HEK293T (cell line): ENCODE measurements at regions not wholly inside any gene's neighbourhood (a gene's known extent, or its start where the extent isn't known, plus 50 kb on each side); places are given as distances from the start of the nearest gene placed in this dataset.

Source experiments
- CTCF ChIA-PET: fragments of 350-600 bp; formaldehyde crosslinking; extraction: SDS; loops from one replicate; lab custom pipeline; 2021; ENCODE audit warnings: antibody characterized with exemption, inconsistent platforms; lab: Yijun Ruan, JAX
- POLR2A ChIA-PET: fragments of 350-600 bp; formaldehyde crosslinking; extraction: SDS; loops from one replicate; lab custom pipeline; 2020; ENCODE audit warnings: antibody characterized with exemption, inconsistent platforms; lab: Yijun Ruan, JAX
- DNase-seq: peaks from one replicate; pipeline ENCODE4 v3.0.0; 2012; ENCODE audit warnings: mixed read lengths; ENCODE audit errors: extremely low spot score
- ARNT ChIP-seq: fragments of 450-650 bp; IDR thresholded peaks from 2 replicates; pipeline ENCODE4 v1.6.1; 2017; ENCODE audit warnings: mild to moderate bottlenecking
- BHLHE40 ChIP-seq: fragments of 450-650 bp; IDR thresholded peaks from 2 replicates; pipeline ENCODE4 v1.6.1; 2016; ENCODE audit warnings: mild to moderate bottlenecking, moderate library complexity, borderline replicate concordance
- CTBP1 ChIP-seq: fragments of 450-650 bp; IDR thresholded peaks from 2 replicates; pipeline ENCODE4 v1.6.1; 2016; ENCODE audit warnings: borderline replicate concordance
- ELF4 ChIP-seq: fragments of 450-650 bp; IDR thresholded peaks from 2 replicates; pipeline ENCODE4 v1.6.1; 2017; ENCODE audit warnings: antibody characterized with exemption
- FOXA1 ChIP-seq: fragments of 450-650 bp; IDR thresholded peaks from 2 replicates; pipeline ENCODE4 v1.6.1; 2016; ENCODE audit warnings: mild to moderate bottlenecking
- FOXK2 ChIP-seq: fragments of 450-650 bp; IDR thresholded peaks from 2 replicates; pipeline ENCODE4 v1.6.1; 2016; ENCODE audit warnings: mild to moderate bottlenecking
- FOXM1 ChIP-seq: fragments of 450-650 bp; IDR thresholded peaks from 2 replicates; pipeline ENCODE4 v1.6.1; 2017; ENCODE audit warnings: mild to moderate bottlenecking, borderline replicate concordance
- HDGF ChIP-seq: fragments of 450-650 bp; IDR thresholded peaks from 2 replicates; pipeline ENCODE4 v1.6.1; 2017; ENCODE audit warnings: antibody characterized with exemption, borderline replicate concordance
- L3MBTL2 ChIP-seq: fragments of 450-650 bp; conservative IDR thresholded peaks from 2 replicates; pipeline ENCODE4 v1.6.1; 2016; ENCODE audit warnings: mild to moderate bottlenecking
- LEF1 ChIP-seq: fragments of 450-650 bp; IDR thresholded peaks from 2 replicates; pipeline ENCODE4 v1.6.1; 2017; ENCODE audit warnings: mild to moderate bottlenecking, borderline replicate concordance
- NFRKB ChIP-seq: fragments of 450-650 bp; IDR thresholded peaks from 2 replicates; pipeline ENCODE4 v1.6.1; 2016; ENCODE audit warnings: mild to moderate bottlenecking, moderate library complexity
- SP1 ChIP-seq: fragments of 450-650 bp; IDR thresholded peaks from 2 replicates; pipeline ENCODE4 v1.6.1; 2017
- SUZ12 ChIP-seq: fragments of 450-650 bp; IDR thresholded peaks from 2 replicates; pipeline ENCODE4 v1.6.1; 2016; ENCODE audit warnings: mild to moderate bottlenecking
- TARDBP ChIP-seq: fragments of 450-650 bp; IDR thresholded peaks from 2 replicates; pipeline ENCODE4 v1.6.1; 2016
- ZNF384 ChIP-seq: fragments of 450-650 bp; IDR thresholded peaks from 2 replicates; pipeline ENCODE4 v1.6.1; 2016
- TF ChIP-seq, protein P1 (sequence below): fragments of 450-650 bp; IDR thresholded peaks from 2 replicates; pipeline ENCODE4 v1.6.1; 2016

DNA sequence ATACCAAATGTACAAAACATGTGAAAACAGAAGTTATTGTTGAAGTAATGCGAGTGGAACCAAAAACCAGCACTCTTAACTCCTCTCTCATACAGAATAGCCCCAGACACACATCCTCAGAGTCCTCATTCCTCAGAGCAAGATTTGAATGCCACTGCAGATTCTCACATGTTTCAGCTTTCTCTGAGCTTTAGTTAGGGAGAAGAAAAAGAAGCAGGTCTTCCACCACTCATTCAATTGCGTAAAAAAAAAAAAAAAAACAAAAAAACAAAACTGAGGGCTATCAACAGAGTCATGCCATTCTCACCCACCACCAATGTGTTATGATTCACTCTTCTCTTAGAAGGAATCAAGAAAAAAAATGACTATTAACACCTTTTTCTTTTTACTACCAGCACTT is 287.7 kb downstream of the IPMK start:
- TF ChIP-seq ARNT (no peak), SUZ12 (no peak), FOXA1 (no peak), FOXM1 (no peak), BHLHE40 (no peak), LEF1 (no peak), SP1 (no peak), ELF4 (no peak), FOXK2 (no peak), ZNF384 (no peak), HDGF (no peak), NFRKB (no peak), CTBP1 (no peak)
- TF ChIP-seq, protein P1, sequence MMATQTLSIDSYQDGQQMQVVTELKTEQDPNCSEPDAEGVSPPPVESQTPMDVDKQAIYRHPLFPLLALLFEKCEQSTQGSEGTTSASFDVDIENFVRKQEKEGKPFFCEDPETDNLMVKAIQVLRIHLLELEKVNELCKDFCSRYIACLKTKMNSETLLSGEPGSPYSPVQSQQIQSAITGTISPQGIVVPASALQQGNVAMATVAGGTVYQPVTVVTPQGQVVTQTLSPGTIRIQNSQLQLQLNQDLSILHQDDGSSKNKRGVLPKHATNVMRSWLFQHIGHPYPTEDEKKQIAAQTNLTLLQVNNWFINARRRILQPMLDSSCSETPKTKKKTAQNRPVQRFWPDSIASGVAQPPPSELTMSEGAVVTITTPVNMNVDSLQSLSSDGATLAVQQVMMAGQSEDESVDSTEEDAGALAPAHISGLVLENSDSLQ = no peak
- CTCF ChIA-PET = interaction anchor here (0.6 kb wide), 1 partner anchor 94 kb away, joined by 3 read pairs; no protein-coding TSS in a partner anchor
- POLR2A ChIA-PET = no interaction called here
- no peak for DNase-seq

GRCh38 chr10:57979491-57979890 is 288.2 kb downstream of the IPMK start:
- ChIA-PET CTCF (interaction anchor here (0.6 kb wide), 1 partner anchor 95 kb away, joined by 3 read pairs; no protein-coding TSS in a partner anchor), POLR2A (no interaction called here)

GRCh38 chr10:57977262-57977661 is 290.4 kb downstream of the IPMK start:
- POLR2A ChIA-PET = no interaction called here
- DNase-seq = no peak
- TF ChIP-seq ELF4 = no peak
- TF ChIP-seq HDGF = no peak
- no peak for TF ChIP-seq ZNF384
- TF ChIP-seq LEF1 = no peak
- TF ChIP-seq BHLHE40 = no peak
- no peak for TF ChIP-seq CTBP1
- TF ChIP-seq FOXK2 = no peak
- no peak for TF ChIP-seq FOXM1
- no peak for TF ChIP-seq TARDBP
- TF ChIP-seq, protein P1 = no peak
- no peak for TF ChIP-seq SUZ12
- no peak for TF ChIP-seq NFRKB
- no peak for TF ChIP-seq ARNT
- no peak for TF ChIP-seq FOXA1
- TF ChIP-seq SP1 = no peak
- no peak for TF ChIP-seq L3MBTL2
- CTCF ChIA-PET = no interaction called here

More at GRCh38 chr10:57979491-57979890, 288.2 kb downstream of the IPMK start:
- no peak for DNase-seq
- TF ChIP-seq NFRKB = no peak
- no peak for TF ChIP-seq HDGF
- no peak for TF ChIP-seq SUZ12
- no peak for TF ChIP-seq L3MBTL2
- no peak for TF ChIP-seq ZNF384
- TF ChIP-seq ELF4 = no peak
- TF ChIP-seq BHLHE40 = no peak
- no peak for TF ChIP-seq LEF1

GRCh38 chr10:57973451-57973850 is 294.2 kb downstream of the IPMK start:
- no peak for DNase-seq
- no peak for TF ChIP-seq L3MBTL2
- no peak for TF ChIP-seq LEF1
- CTCF ChIA-PET = no interaction called here
- POLR2A ChIA-PET = no interaction called here

GRCh38 chr10:57972783-57973182 is 294.9 kb downstream of the IPMK start:
- CTCF ChIA-PET = no interaction called here
- TF ChIP-seq BHLHE40 (no peak), FOXK2 (no peak), ZNF384 (no peak), ARNT (no peak), FOXA1 (no peak), ELF4 (no peak), SP1 (no peak), HDGF (no peak), NFRKB (no peak), FOXM1 (no peak), LEF1 (no peak)
- DNase-seq = no peak
- POLR2A ChIA-PET = no interaction called here

- ChIA-PET CTCF (no interaction called here), POLR2A (no interaction called here)
- no peak for TF ChIP-seq FOXA1
- TF ChIP-seq L3MBTL2 = no peak
- TF ChIP-seq NFRKB = no peak
- TF ChIP-seq FOXK2 = no peak
- TF ChIP-seq HDGF = no peak
- TF ChIP-seq SUZ12 = no peak
- no peak for DNase-seq
Measured at GRCh38 chr10:57968328-57969016, 299.2 kb downstream of the IPMK start.

DNA sequence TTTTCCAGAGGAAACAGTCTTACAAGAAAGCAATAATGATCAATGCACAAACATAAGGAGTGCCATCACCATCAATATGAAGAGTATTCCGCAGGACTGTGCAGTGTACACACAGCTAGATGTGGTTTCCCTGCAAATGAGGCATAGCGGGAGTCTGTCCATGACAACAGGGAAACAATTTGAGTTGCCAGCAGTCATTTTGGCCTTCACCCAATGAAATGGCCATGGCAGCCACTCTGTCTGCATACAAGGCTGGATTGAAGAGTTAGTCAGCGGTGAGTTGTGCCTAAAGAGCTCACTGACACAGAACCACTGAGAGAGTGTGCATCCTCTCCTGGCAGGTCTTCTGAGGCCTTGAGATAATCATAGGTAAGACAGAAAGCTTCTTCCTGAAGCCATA is 303.3 kb downstream of the IPMK start:
- DNase-seq = no peak
- TF ChIP-seq FOXK2 = no peak
- TF ChIP-seq ELF4 = no peak
- TF ChIP-seq, protein P1 = no peak
- no peak for TF ChIP-seq ARNT
- no peak for TF ChIP-seq SP1
- no peak for TF ChIP-seq CTBP1
- TF ChIP-seq FOXA1 = no peak
- TF ChIP-seq NFRKB = no peak
- ChIA-PET POLR2A (no interaction called here), CTCF (no interaction called here)
